HG03342 (cell line): ENCODE measurements at regions not wholly inside any gene's neighbourhood (a gene's known extent, or its start where the extent isn't known, plus 50 kb on each side); places are given as distances from the start of the nearest gene placed in this dataset.
A peak's percentile ranks its signal among the peaks of the same experiment; 100 is the strongest.
"Not testable (repeated sequence)": the region's sequence is repeated elsewhere in the genome, so short reads cannot be mapped to it uniquely, and the experiment has no call there.

ENCODE experiments used
- ATAC-seq: cut with Tn5 transposase; IDR thresholded peaks from one replicate; pipeline ENCODE4 v1.9.1; 2021; ENCODE audit warnings: mild to moderate bottlenecking, moderate library complexity; ENCODE audit not compliant: unreplicated experiment

DNA sequence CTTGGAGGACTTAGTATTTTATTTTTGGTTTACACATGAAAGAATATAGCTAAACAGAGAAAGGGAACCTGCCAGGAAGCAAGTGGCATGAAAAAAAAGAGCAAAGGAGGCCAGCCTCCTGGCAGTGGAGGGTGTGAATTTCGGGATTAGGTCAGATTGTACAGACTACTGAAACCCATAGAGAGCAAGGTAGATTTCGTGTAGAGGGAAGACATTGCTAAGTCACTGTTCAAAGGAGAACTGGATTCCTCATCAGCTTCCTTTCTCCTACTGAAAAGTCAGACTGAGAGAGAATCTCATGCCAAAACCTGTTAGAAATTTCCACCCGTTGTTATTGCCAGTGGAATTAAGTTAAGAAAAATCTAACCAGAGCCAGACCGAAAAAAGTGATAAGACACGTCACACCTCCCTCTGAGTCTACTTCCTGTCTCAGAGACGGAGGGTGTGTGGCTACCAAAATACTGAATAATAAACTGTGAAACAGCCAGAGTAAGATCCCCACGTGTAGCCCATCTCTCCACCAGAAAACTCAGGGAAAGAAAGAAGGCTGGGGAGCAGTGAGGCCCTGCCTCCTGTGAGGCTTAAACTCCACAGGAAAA lies 118.8 kb downstream of the SKIDA1 start:
- ATAC-seq, result no peak

DNA sequence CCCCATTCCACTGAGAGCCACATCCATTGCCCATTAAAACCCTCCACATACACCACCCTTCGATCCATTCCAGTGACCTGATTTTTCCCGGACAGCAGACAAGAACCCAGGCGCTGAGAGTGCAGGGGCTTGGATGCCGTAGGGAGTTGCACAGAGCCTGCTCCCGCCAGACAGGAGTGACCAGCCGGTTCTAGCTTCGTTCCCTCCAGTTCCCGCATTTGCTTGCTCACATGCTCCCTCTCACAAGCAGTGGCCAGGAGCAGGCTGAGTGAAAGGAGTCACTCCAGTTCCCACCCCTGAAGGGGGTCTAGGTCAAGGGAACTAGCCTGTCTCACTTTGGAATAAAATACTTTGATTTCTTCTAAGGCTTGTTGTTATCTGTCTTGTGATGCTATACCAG lies 119.5 kb downstream of the SKIDA1 start:
- ATAC-seq, result no peak

DNA sequence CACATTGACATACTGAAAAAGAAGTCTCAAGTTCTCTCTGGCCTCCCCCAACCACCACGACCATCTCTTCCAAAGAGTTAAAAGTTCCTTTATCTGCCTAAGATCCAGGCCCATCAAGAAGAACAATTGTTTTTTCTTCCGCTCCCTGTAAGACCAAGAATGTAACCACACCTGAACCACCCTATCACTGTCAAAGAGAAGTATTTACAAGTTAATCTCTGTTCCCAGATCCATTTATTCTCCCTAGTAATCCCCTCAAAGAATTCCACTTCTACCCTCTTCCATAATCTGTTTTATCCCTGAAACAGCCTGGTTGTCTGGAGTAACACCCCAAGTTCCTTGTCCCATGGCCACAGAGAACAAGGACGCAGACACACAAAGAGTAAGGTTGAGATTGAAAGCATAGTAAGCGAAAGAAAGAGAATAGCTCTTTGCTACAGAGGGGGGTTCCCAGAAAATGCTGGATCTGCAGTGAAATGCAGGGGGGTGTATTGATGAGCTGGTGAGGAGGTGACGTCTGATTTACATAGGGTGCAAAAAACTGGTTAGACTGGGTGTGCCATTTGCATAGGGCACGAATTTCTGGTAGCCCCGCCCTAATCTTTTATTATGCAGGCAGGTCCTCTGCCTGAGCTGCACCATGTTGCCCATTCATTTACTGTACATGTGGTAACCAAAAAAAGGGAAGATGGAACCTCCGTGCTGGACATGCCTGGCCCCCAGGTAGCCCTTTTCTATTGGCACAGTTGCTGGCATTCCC lies 122.0 kb downstream of the SKIDA1 start:
- ATAC-seq, result no peak

DNA sequence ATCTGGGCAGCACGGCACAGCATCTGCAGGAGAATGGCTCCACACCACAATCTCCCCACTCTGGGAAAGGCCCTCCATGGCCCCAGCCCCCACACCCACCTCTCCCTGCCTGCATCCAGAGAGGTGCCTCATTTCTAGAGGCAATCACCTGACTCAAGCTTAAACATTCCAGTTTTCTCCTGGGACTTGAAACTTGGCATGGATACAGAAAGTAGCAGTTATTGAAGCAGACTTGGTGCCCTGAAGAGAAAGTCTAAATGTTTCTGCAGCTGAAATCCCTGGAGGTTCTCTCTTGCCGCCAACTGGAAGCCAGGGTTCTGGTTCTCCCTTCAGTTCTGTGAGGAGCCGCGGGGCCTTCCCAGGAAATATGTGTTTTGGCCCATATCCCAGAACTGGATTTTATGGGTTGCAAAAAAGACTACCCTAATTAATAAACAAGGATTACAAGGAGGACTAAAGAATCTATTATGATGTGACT lies 122.8 kb downstream of the SKIDA1 start:
- no peak for ATAC-seq

DNA sequence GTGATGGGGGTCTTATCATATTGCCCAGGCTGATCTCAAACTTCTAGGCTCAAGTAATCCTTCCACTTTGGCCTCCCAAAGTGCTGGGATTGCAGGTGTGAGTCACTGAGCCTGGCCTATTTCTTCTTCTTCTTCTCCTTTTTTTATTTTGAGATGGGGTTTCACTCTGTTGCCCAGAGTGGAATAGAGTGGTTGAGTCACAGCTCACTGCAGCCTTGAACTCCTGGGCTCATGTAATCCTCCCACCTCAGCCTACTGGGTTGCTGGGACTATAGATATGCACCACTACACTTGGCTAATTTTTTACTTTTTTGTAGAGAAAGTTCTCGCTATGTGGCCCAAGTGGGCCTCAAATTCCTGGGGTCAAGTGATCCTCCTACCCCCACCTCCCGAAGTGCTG lies 124.3 kb downstream of the SKIDA1 start:
- ATAC-seq, result no peak

DNA sequence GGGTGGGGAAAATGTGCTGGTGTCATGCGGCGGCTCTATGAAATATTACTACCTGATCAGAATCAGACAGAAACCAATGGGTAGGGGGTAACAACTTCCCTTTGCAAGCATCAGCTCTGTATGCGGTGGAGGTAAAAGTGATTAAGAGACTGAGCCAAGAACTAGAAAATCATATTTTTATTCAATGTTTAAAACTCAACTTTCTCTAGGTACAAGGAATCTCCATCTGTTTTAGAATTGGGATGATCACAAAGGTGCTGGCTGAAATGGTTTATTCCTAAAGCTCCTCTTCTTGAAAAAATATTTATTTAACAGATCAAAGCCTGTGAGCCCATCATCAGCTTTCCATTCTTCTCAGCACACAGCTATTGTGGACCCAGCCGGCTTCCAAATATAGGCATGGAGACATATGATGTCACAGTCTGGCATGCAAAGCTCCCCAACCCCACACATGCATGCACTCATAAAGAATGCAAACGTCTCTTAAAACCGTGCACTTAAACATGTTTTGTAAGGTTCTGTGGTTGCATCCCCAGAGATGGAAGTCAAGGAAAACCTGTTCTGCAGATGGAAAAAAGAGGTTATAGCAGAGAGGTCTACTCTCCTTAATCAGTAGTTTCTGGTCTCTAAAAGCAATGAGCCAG lies 126.0 kb downstream of the SKIDA1 start:
- no peak for ATAC-seq

DNA sequence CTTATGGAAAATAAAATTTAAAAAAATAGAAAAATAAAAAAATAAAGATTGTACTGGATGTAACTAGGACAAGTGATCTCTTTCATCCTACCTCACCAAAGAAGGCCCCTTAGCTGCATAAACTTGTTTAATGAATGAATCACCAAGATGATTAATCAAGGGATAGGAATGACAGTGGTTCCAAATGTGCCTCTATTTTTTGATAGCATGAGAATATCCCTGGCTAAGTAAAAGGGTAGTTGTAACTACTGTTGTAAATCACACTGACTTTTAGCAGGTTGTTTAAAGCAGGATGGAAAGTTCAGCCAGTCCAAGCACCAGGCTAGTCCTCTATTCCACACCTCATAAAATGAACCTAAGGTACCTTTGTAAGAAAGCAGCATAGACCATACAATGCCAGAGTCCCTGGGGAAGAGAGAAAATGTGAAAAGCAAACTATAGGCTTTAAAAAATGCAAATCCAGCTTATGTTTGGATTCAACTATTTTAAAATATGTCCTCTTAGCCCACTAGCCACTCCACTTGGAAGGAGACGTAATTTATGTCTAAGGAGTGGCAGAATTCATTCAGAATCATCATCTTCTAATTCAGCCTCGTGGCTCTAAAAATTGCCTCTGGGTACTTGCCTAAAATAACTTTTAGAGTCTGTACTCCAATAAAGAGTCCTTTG lies 126.8 kb downstream of the SKIDA1 start:
- no peak for ATAC-seq

DNA sequence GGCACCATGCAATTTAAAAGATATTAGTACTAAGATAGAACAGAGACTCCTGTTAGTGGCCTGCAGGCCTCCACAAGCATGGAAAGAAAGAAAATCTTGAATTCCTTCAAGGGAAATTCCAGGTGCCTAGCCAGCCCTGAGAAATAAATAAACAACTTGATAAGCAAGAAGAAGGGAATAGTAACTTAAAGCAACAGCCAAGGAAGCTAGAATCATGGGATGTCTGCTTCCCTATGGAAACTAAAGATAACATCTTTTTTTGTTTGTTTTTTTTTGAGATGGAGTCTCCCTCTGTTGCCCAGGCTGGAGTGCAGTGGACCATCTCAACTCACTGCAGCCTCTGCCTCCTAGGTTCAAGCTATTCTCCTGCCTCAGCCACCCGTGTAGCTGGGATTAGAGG lies 128.6 kb downstream of the SKIDA1 start:
- no peak for ATAC-seq

DNA sequence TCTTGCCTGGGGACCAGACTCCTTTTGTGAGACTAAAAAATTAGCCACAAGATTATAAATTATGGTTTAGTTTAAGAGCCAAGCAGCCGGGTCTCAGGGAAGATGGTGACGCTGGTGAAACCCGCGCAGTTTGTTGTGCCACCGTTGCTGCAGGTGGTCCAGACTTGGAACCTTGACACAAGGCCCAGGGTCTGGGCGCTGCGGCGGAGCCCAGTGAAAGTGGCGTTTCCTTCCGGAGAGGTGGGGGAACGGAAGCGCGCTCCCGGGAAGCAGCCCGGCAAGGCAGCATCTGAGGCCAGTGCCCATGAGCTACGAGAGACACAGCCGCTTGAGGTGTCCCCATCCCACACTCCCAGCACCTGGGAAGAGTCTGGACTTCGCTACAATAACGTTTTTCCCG lies 131.6 kb downstream of the SKIDA1 start:
- ATAC-seq, result no peak

DNA sequence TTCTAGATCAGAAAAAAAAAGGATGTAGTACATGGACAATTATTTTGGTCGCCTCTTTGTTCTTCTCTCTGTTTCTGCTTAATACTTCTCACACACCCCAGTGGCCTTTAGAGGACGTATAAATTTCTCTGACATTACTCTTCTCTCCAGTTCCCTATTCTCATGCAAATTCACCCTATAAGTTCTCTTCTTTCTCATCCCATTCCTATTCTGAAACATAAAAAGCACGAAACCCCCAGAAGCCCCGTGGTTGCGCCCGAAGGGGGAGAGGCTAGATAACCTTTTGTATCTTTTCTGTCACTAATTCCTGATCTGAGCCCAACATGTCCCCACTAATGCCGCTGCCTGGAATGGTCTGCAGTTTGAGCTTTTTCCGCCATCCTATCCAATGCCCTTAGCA lies 136.9 kb downstream of the SKIDA1 start:
- ATAC-seq, result no peak

DNA sequence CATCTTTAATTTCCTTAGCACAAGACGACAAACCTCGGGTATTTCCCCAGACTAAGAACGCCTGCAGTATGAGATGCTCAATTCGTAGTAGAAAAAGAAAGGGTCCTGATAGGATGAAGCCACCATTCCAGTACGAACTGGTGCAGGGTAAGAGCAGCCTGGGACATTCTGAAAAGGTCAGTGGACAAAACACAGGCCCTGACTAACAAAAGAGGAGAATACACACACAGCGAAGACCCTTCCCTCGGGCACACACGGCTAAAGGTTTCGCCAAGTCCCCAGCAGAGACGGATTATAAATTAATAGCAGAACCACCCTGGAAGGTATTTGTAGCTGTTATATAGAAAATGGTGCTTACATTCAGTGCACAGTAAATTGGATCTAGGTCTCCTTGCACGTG lies 137.6 kb downstream of the SKIDA1 start:
- no peak for ATAC-seq

DNA sequence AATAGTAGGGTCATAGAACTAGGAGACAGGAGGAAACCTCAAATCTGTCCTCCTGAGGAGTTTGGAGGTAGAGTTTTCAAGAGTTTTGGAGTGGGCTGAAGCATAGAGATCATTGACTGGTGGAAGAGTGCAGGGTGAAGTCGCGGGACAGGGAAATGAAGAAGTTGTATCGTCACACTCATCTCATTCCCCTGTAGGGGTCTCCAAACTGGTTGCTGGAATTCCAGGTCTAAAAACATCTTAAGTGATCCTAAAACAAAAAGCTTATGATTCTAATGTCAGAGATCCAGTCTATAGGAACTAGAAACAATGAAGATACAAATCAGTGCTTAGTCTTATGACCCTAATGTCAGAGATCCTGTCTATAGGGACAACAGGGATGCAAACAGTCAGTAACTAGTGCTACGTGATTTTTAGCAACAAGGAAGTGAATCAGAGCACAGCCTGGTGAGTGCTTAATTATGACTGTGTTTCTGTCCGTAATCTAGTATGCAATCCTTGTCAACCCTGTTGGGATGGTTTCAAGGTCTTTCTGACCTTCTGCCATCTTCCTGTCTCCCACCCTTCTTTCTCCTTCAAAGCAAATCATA lies 139.4 kb downstream of the SKIDA1 start:
- ATAC-seq, result no peak

DNA sequence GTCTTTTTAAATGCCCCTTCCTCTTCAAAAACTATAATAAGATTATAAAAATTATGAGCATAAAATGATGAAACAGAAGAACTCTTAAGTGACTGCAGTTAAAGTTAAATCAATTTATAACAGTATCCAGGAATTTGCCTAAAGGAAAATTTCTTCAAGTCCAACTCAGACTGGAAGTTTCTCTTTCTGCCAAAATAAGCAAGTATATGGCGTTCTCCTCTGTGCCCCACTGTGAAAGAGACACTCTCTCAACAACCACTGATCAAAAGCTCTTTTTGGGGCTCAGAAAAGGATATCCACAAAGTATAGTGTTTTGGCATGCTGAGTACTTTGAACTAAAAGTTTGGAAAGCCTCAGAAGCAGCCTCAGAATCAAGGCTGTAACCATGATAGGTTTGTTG lies 139.9 kb downstream of the SKIDA1 start:
- ATAC-seq, result no peak

DNA sequence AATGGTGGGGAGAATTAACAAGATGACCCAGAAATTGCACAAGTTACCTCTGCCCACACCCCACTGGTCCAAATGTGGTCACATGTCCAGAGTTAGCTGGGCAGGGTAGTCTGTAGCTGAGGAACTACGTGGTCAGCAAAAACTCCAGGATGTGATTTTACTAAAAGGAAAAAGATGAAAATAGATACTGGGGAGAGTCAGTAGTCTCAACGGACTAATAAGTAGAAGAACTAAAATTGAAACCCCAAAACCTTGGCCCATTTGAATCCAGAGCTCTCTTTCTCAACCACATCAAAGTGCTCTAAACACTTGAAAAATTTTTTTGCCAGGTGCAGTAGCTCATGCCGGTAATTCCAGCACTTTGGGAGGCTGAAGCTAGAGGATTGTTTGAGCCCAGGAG lies 146.3 kb downstream of the SKIDA1 start:
- ATAC-seq, result no peak

DNA sequence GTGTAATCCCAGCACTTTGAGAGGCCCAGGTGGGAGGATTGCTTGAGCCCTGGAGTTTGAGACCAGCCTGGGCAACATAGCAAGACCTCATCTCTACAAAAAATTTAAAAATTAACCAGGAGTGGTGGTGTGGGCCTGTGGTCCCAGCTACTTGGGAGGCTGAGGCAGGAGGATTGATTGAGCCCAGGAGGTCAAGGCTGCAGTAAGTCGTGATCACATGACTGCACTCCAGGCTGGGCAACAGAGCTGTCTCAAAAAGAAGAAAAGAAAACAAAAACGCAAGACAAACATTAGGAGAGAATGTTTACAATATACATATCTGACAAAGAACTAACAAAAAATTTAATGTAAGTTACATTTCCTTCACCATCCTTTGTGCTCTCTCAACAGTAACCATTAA lies 150.2 kb downstream of the SKIDA1 start:
- ATAC-seq, result not testable (repeated sequence)

DNA sequence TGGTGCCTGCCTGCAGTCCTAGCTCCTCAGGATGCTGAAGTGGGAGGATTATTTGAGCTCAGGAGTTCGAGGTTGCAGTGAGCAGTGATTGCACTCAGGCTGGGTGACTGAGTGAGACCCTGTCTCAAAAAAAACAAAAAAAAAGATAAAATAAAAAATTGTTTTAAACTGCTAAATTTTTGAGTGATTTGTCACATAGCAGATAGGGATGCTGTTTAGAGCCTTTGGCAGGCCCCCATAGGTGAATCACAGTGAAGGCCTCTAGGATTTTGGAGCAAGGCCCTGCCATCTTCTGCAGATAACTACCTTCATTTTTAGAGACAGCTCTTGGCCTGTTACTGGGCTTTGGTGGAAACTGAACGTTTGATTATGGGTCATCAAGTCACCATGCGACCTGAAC lies 151.6 kb downstream of the SKIDA1 start:
- ATAC-seq, result not testable (repeated sequence)

DNA sequence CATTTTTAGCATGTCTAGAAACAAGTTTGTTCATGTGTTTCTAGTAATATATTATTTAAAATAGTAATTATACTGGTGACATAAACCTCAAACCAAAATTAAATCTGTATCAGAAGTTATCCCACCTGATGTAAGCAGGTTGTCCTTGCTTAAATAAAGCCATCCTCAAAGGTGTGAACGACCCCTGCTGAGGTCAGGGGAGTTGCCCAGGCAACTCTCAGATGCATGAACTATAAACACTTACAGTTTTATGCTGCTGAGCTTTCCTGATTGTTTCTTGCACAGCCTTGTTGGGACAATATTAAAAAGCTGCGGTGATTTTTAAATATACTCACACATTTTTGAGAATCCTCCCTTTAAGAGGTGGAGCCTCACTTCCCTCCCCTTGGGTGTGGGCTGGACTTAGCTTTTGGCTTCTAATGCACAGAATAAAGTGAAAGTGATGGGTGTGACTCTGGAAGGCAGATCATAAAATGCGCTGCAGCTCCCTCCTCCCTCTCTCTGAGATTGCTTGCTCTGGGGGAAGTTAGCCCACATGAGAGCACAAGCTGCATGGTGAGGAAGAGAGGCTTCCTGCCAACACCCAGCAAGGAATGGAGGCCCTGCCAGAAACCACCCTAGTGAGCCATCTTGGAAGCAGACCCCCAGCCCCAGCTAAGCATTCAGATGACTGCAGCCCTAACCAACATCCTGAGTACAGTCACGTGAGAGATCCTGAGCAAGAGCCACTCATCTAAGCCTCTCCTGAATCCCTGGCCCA lies 152.7 kb downstream of the SKIDA1 start:
- peak; percentile 72 for ATAC-seq

DNA sequence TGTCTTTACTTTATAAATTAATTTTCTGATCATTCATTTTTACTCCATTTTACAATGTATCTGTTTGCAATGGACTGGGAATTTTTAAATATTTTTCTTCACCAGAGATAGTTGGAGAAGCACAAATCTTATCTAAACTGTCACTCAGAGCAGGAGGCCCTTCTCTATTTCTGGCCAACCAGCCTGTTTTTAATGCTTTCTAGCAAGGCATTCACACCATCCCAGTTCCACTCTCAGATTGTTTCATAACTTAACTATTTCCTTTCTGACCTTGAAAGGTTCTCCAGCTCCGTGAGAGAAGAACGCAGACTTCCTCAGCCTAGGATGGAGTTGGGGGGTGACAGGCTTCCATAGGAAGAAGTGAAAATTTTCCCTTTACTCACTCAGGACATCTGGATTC lies 155.8 kb downstream of the SKIDA1 start:
- ATAC-seq, result no peak

DNA sequence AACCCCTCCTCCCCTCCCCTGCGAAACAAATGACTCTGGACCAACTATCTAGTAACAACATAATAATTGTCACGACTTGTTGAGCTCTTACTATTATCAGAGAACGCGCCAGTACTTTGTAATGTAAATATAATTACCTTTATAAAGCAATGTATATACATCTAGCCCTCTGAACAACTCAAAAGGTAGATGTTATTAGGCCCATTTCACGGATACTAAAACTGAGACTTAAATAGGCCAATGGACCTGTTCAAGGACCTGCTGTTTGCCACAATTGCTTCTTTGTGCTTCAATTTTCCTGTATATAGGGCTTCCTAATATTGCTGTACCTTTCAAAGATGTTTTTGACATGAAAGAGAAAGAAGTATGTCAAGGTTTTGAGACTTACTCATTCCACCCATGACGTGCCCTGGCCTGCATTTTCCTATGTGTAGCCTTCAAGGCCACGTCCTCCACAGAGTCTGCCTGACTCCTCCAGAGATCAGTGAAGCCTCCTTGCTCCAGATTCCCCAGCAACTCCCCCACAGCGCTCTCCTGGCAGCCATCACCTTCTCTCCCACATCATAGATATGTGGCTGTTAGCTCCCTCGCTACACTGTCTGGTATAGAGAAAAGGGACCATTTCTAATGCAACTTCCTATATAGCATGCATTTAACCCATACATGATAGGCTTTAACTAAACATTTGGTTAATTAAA lies 156.6 kb downstream of the SKIDA1 start:
- no peak for ATAC-seq

DNA sequence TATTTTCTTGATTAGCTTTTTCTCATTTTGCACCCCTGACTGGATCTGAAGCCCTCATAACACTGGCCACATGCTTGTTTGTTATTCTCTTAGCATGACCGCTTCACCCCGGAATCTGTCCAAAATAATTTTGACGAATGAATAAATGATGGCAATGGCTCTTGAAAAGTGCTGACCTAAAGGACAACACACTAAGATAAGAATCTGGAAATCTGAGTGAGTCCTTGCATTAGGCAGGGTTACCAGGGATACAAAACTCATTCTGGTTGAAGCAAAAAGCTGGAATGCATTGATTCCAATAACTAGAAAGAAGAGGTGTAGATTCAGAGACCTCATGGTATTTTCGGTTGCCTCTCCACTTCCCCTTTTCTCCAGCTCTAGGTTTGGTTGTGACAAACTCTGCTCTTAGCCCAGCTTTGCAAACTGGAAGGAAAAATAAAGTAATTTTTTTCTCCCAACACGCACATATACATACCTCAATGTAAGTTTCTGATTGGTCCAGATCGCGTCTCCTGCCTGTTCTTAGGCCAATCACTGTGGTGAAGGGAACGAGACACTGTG lies 157.4 kb downstream of the SKIDA1 start:
- ATAC-seq, result peak; percentile 66
